Neural crest cell (in vitro differentiated cells): ENCODE measurements at regions not wholly inside any gene's neighbourhood (a gene's known extent, or its start where the extent isn't known, plus 50 kb on each side); places are given as distances from the start of the nearest gene placed in this dataset.

Source experiments
- DNase-seq: peaks from one replicate; pipeline ENCODE4 v3.0.0; 2021; ENCODE audit warnings: low read depth, mixed read lengths, low spot score
- H3K27ac Mint-ChIP-seq: one replicate; pipeline ENCODE4 v1.8.0; 2021; ENCODE audit warnings: mild to moderate bottlenecking, mixed read lengths; ENCODE audit not compliant: unreplicated experiment
- H3K27me3 Mint-ChIP-seq: 2 replicates; pipeline ENCODE4 v1.8.0; 2021; ENCODE audit warnings: low read depth, mild to moderate bottlenecking, mixed read lengths
- H3K36me3 Mint-ChIP-seq: 2 replicates; pipeline ENCODE4 v1.8.0; 2021; ENCODE audit warnings: low read depth, mild to moderate bottlenecking, mixed read lengths
- H3K4me1 Mint-ChIP-seq: 2 replicates; pipeline ENCODE4 v1.8.0; 2021; ENCODE audit warnings: mixed read lengths
- H3K4me3 Mint-ChIP-seq: one replicate; pipeline ENCODE4 v1.8.0; 2021; ENCODE audit warnings: mild to moderate bottlenecking, mixed read lengths
- H3K9me3 Mint-ChIP-seq: 2 replicates; pipeline ENCODE4 v1.8.0; 2021; ENCODE audit warnings: mixed read lengths
- TF ChIP-seq, protein P1 (sequence below): fragments of 200-600 bp; sonication (generic); conservative IDR thresholded peaks from 2 replicates; pipeline ENCODE4 v1.5.0; 2021; ENCODE audit warnings: antibody characterized with exemption, mild to moderate bottlenecking

DNA sequence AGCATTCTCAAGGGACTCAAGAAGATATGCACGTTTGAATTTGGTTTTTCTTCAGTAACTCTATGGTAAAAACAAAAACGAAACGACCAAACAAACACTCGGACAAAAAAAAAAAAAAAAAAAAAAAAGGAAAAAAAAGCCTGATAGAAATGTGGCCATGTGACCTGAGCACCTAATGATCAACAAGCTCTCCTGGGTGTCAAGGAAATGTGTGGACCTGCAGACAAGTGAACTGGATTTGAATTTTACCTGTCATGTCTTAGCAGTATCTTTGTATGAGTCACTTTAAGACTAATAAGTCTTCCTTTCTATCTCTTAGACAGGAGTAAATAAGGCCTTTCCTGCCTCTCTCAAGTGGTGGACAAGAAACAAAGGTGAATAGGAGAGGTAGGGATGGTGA, 190.6 kb upstream of the GRIA1 start:
- Mint-ChIP-seq H3K36me3 (peaks cover 4% of the 10 kb centered on the region), H3K27ac (no peak overlapping the region), H3K9me3 (peaks cover 8% of the 10 kb centered on the region), H3K4me3 (no peak overlapping the region), H3K4me1 (no peaks in the 10 kb centered on the region), H3K27me3 (no peaks in the 10 kb centered on the region)
- no peak for DNase-seq
- TF ChIP-seq, protein P1, sequence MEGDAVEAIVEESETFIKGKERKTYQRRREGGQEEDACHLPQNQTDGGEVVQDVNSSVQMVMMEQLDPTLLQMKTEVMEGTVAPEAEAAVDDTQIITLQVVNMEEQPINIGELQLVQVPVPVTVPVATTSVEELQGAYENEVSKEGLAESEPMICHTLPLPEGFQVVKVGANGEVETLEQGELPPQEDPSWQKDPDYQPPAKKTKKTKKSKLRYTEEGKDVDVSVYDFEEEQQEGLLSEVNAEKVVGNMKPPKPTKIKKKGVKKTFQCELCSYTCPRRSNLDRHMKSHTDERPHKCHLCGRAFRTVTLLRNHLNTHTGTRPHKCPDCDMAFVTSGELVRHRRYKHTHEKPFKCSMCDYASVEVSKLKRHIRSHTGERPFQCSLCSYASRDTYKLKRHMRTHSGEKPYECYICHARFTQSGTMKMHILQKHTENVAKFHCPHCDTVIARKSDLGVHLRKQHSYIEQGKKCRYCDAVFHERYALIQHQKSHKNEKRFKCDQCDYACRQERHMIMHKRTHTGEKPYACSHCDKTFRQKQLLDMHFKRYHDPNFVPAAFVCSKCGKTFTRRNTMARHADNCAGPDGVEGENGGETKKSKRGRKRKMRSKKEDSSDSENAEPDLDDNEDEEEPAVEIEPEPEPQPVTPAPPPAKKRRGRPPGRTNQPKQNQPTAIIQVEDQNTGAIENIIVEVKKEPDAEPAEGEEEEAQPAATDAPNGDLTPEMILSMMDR, result no peak

DNA sequence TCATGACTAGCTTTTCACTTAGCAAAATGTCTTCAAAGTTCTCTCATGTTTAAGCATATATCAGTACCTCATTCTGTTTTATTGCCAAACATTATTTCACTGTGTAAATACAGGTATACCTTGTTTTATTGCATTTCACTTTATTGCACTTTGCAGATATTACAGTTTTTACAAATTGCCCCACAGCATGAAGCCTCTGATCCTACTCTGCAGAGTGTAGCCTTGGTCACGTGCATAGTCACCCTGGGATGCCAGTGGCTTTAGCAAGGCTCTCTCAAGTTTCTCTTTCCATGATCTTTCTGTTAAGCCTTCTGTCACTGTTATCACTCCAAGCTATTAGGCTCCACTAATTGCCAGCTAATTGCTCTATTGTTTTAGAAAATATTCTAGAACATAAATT, 182.2 kb upstream of the GRIA1 start:
- TF ChIP-seq, protein P1, result no peak
- H3K9me3 Mint-ChIP-seq, result no peaks in the 10 kb centered on the region
- peaks cover 4% of the 10 kb centered on the region for H3K27me3 Mint-ChIP-seq

DNA sequence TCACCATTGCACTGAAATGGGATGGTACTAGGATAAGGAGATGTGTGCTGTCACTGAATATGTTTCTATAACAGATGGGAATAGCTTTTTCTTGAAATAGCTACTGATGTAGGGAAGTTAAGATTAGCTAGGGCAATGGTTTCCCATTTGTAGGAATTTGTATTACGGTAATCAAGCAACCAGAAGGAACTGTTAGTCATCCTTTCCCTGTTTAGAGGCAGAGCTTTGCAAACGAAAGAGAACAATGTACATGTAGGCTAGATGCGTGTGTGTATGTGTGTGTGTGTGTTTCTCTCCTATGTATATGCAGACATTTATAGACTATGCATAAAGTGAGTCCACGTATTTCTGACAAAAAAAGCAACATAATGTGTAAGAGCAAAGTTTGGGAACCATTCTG, 171.9 kb upstream of the GRIA1 start:
- Mint-ChIP-seq H3K9me3 (no peaks in the 10 kb centered on the region), H3K4me3 (no peak overlapping the region)
- TF ChIP-seq, protein P1, result no peak

More for the DNA sequence above, 182.2 kb upstream of the GRIA1 start:
- no peak overlapping the region for H3K4me3 Mint-ChIP-seq
- no peaks in the 10 kb centered on the region for H3K36me3 Mint-ChIP-seq
- no peak overlapping the region for H3K27ac Mint-ChIP-seq
- H3K4me1 Mint-ChIP-seq, result no peaks in the 10 kb centered on the region
- no peak for DNase-seq

DNA sequence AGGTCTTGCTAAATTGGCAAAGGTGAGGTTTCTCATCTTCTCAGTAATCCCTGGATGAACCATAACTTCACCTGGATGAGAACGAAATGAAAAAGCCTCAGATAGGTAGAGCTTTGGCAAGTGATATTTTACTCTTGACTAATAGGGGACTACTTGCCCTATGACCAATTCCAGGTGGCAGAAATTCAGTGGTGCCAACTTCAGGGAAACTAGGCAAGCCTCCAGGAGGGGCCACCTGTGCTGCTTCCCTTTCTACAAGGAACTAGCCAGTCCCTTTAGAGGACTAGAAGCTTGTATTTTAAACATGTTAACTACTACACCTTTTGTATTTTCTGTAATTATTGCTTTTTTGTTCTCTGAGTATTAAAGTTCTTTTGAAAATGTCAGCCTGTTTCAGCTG, 169.0 kb upstream of the GRIA1 start:
- H3K4me3 Mint-ChIP-seq, result no peak overlapping the region
- TF ChIP-seq, protein P1, result no peak
- no peaks in the 10 kb centered on the region for H3K36me3 Mint-ChIP-seq
- no peak for DNase-seq
- peaks cover 4% of the 10 kb centered on the region for H3K4me1 Mint-ChIP-seq
- H3K27ac Mint-ChIP-seq, result no peak overlapping the region
- no peaks in the 10 kb centered on the region for H3K27me3 Mint-ChIP-seq
- H3K9me3 Mint-ChIP-seq, result no peaks in the 10 kb centered on the region

More for the DNA sequence above, 171.9 kb upstream of the GRIA1 start:
- H3K36me3 Mint-ChIP-seq, result no peaks in the 10 kb centered on the region
- no peaks in the 10 kb centered on the region for H3K27me3 Mint-ChIP-seq
- DNase-seq, result no peak
- H3K27ac Mint-ChIP-seq, result no peak overlapping the region
- H3K4me1 Mint-ChIP-seq, result no peaks in the 10 kb centered on the region

DNA sequence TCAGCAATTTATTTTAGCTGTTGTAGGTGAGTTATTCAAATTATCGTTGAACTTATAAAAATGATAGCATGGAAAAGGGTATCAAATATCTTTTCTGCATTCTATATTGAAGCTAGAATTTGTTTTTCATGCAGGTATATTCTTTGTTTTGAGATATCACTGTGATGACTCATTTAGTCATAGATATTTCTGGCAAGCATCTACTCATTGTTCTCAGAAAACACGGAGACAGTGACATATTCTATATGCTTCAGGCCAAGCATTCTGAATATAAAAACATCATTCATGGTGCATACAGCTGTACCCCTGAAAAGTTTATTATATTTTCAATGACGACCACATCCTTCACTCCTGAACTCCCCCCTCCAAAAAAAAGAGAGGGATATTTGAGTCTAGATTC, 150.3 kb upstream of the GRIA1 start:
- no peak for DNase-seq
- Mint-ChIP-seq H3K27ac (no peak overlapping the region), H3K9me3 (peaks cover 2% of the 10 kb centered on the region), H3K4me1 (no peaks in the 10 kb centered on the region), H3K27me3 (no peaks in the 10 kb centered on the region), H3K36me3 (no peaks in the 10 kb centered on the region), H3K4me3 (no peak overlapping the region)
- TF ChIP-seq, protein P1, result no peak

DNA sequence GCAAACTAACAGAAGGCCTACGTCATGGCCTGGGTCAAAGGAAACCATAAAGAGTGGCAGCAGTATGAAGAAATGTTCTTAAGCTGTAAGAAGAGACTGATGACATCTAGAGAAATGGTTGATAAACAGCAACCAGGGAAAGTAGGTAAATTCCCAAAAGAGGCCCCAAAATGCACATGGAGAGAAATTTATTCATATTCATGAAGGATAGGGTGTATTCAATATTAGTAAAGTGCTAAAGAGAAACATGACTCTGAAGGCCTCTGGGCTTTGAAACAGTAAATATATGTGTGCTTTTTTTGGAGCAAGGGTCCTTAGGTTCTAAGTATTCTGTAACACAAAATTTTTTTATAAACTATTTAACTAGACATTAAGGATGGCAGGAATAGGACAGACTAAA, 149.7 kb upstream of the GRIA1 start:
- H3K9me3 Mint-ChIP-seq, result peaks cover 2% of the 10 kb centered on the region
- no peaks in the 10 kb centered on the region for H3K36me3 Mint-ChIP-seq
- H3K4me3 Mint-ChIP-seq, result no peak overlapping the region
- H3K27me3 Mint-ChIP-seq, result no peaks in the 10 kb centered on the region
- no peak for DNase-seq
- TF ChIP-seq, protein P1, result no peak
- H3K27ac Mint-ChIP-seq, result no peak overlapping the region
- no peaks in the 10 kb centered on the region for H3K4me1 Mint-ChIP-seq
